B cell (primary cell): ENCODE measurements at regions not wholly inside any gene's neighbourhood (a gene's known extent, or its start where the extent isn't known, plus 50 kb on each side); places are given as distances from the start of the nearest gene placed in this dataset.

ENCODE experiments used
- ATAC-seq: fragments of 200-7000 bp; cut with Tn5 transposase; one replicate; pipeline ENCODE4 v1.10.0; 2021; ENCODE audit warnings: low read depth, mild to moderate bottlenecking, moderate number of reproducible peaks, moderate library complexity
- CTCF ChIA-PET: fragments of 350-600 bp; sonication (Branson Sonifier 250); formaldehyde crosslinking; loops from one replicate; lab custom pipeline; 2021; ENCODE audit warnings: antibody characterized with exemption, inconsistent platforms; lab: Charles Lee
- POLR2A ChIA-PET: fragments of 350-600 bp; sonication (Branson Sonifier 250); formaldehyde crosslinking; loops from one replicate; lab custom pipeline; 2021; ENCODE audit warnings: antibody characterized with exemption; lab: Charles Lee
- DNase-seq: peaks from one replicate; pipeline ENCODE4 v3.0.0; 2013
- H2AFZ ChIP-seq: 2 replicates; pipeline ENCODE4 v1.6.1; 2012; ENCODE audit warnings: mild to moderate bottlenecking, low read depth, low read length; ENCODE audit not compliant: insufficient read depth, poor library complexity, severe bottlenecking
- H3K27ac ChIP-seq, 2 donors: 1 replicate in 1 of 2; 2 replicates in 1 of 2; pipeline ENCODE4 v1.5.1; 2012 to 2013; ENCODE audit warnings: low read length in 2 of 2, mild to moderate bottlenecking in 2 of 2, moderate library complexity in 1 of 2
- H3K27me3 ChIP-seq, 4 experiments: fragments of 200-600 bp in 1 of 4; sonication (generic) in 1 of 4; replicated peaks in 1 of 4; 1 replicate in 2 of 4; 2 replicates in 2 of 4; pipeline versions ENCODE4 v1.6.1 to v1.7.0; 2013 to 2016; ENCODE audit warnings: low read length in 3 of 4, mild to moderate bottlenecking in 2 of 4, mixed read lengths in 1 of 4, moderate library complexity in 1 of 4; ENCODE audit not compliant: insufficient read depth in 4 of 4, control insufficient read depth in 3 of 4; ENCODE audit errors: control extremely low read depth in 1 of 4
- H3K36me3 ChIP-seq, 2 experiments: replicated peaks in 1 of 2; 1 replicate in 1 of 2; 2 replicates in 1 of 2; pipeline versions ENCODE4 v1.6.1 to v1.7.1; 2013; ENCODE audit warnings: low read length in 1 of 2; ENCODE audit not compliant: insufficient read depth in 2 of 2, control insufficient read depth in 1 of 2; ENCODE audit errors: control extremely low read depth in 1 of 2, extremely low read depth in 1 of 2
- H3K4me1 ChIP-seq, 2 donors: fragments of 200-600 bp in 1 of 2; sonication (generic) in 1 of 2; 1 replicate in 1 of 2; 2 replicates in 1 of 2; pipeline versions ENCODE4 v1.5.1 to v1.6.1; 2013 to 2017; ENCODE audit warnings: low read length in 2 of 2; ENCODE audit not compliant: control insufficient read depth in 2 of 2, insufficient read depth in 2 of 2
- H3K4me2 ChIP-seq: replicated peaks from 2 replicates; pipeline ENCODE3; 2012; ENCODE audit warnings: mild to moderate bottlenecking, low read depth, low read length; ENCODE audit not compliant: poor library complexity, severe bottlenecking
- H3K4me3 ChIP-seq, 5 experiments: fragments of 200-600 bp in 1 of 5; sonication (generic) in 1 of 5; 1 replicate in 3 of 5; 2 replicates in 2 of 5; pipeline versions ENCODE4 v1.5.1 to v1.7.0; 2011 to 2016; ENCODE audit warnings: low read length in 4 of 5, mild to moderate bottlenecking in 4 of 5, low read depth in 2 of 5, control low read depth in 1 of 5, moderate library complexity in 1 of 5; ENCODE audit not compliant: insufficient read depth in 1 of 5; ENCODE audit errors: control extremely low read depth in 1 of 5, extremely low read depth in 1 of 5
- H3K79me2 ChIP-seq: fragments of 200-600 bp; sonication (generic); one replicate; pipeline ENCODE4 v1.6.0; 2016; ENCODE audit warnings: low read length; ENCODE audit not compliant: control insufficient read depth, insufficient read depth
- H3K9ac ChIP-seq: fragments of 200-600 bp; sonication (generic); 2 replicates; pipeline ENCODE4 v1.6.1; 2017; ENCODE audit warnings: mild to moderate bottlenecking, low read length, moderate library complexity
- H3K9me3 ChIP-seq, 3 donors: one replicate each; pipeline versions ENCODE4 v1.6.1 to v1.7.1; 2013; ENCODE audit warnings: low read length in 2 of 3; ENCODE audit not compliant: control insufficient read depth in 2 of 3, insufficient read depth in 1 of 3; ENCODE audit errors: control extremely low read depth in 1 of 3
- H4K20me1 ChIP-seq: 2 replicates; pipeline ENCODE4 v1.6.0; 2012; ENCODE audit warnings: mild to moderate bottlenecking, low read length; ENCODE audit not compliant: insufficient read depth, control insufficient read depth, poor library complexity, severe bottlenecking
- H3K27ac Mint-ChIP-seq: one replicate; pipeline ENCODE4 v1.8.0; 2021; ENCODE audit warnings: mixed read lengths
- H3K27me3 Mint-ChIP-seq: one replicate; pipeline ENCODE4 v1.8.0; 2021; ENCODE audit warnings: mixed read lengths
- H3K4me1 Mint-ChIP-seq: one replicate; pipeline ENCODE4 v1.8.0; 2021; ENCODE audit warnings: mixed read lengths
- H3K4me3 Mint-ChIP-seq: one replicate; pipeline ENCODE4 v1.8.0; 2021; ENCODE audit warnings: mixed read lengths
- H3K9me3 Mint-ChIP-seq: one replicate; pipeline ENCODE4 v1.8.0; 2022; ENCODE audit warnings: mixed read lengths; ENCODE audit not compliant: insufficient read depth
- EZH2 ChIP-seq: IDR thresholded peaks from 2 replicates; pipeline ENCODE4 v1.6.1; 2012; ENCODE audit warnings: borderline replicate concordance, low read depth, mild to moderate bottlenecking, moderate library complexity, low read length; ENCODE audit not compliant: insufficient read depth, poor library complexity, severe bottlenecking
- WGBS: methylation state at CpG from one replicate; pipeline ENCODE4 v1.1.5; 2013; ENCODE audit warnings: missing lambda C conversion rate; ENCODE audit not compliant: insufficient coverage; 5-methylcytosine and 5-hydroxymethylcytosine counted together
- intact Hi-C: fragments of 100-400 bp; cut with micrococcal nuclease; formaldehyde crosslinking; loops from one replicate; pipeline ENCODE4 v1.10.0; 2022
- TF ChIP-seq, protein P1 (sequence below): fragments of 200-600 bp; IDR thresholded peaks from one replicate; pipeline ENCODE4 v1.8.0; 2022; ENCODE audit warnings: antibody characterized with exemption, mild to moderate bottlenecking

GRCh38 chr16:7017006-7017662 is 315.5 kb upstream of the RBFOX1 start:
- Histone ChIP-seq H3K9ac (no peak overlapping the region), H3K4me2 (no peak overlapping the region), H2AFZ (no peak overlapping the region), H3K27ac (no peak overlapping the region), H4K20me1 (no peaks in the 10 kb centered on the region), H3K36me3 (no peaks in the 10 kb centered on the region), H3K79me2 (no peaks in the 10 kb centered on the region), H3K4me3 (no peak overlapping the region), H3K27me3 (no peaks in the 10 kb centered on the region), H3K9me3 (peaks cover 0 to 6% (median 0%) of the 10 kb centered on the region in 3 donors), H3K4me1 (no peaks in the 10 kb centered on the region)
- Mint-ChIP-seq H3K27ac (no peak overlapping the region), H3K27me3 (no peaks in the 10 kb centered on the region), H3K4me1 (no peaks in the 10 kb centered on the region), H3K4me3 (no peak overlapping the region), H3K9me3 (peaks cover 3% of the 10 kb centered on the region)
- intact Hi-C loops, result no loop called here
- 93% methylated on average over 13 of the region's 15 CpGs for WGBS
- ATAC-seq (no peak), DNase-seq (no peak)
- ChIA-PET CTCF (no interaction called here), POLR2A (no interaction called here)
- TF ChIP-seq, protein P1, sequence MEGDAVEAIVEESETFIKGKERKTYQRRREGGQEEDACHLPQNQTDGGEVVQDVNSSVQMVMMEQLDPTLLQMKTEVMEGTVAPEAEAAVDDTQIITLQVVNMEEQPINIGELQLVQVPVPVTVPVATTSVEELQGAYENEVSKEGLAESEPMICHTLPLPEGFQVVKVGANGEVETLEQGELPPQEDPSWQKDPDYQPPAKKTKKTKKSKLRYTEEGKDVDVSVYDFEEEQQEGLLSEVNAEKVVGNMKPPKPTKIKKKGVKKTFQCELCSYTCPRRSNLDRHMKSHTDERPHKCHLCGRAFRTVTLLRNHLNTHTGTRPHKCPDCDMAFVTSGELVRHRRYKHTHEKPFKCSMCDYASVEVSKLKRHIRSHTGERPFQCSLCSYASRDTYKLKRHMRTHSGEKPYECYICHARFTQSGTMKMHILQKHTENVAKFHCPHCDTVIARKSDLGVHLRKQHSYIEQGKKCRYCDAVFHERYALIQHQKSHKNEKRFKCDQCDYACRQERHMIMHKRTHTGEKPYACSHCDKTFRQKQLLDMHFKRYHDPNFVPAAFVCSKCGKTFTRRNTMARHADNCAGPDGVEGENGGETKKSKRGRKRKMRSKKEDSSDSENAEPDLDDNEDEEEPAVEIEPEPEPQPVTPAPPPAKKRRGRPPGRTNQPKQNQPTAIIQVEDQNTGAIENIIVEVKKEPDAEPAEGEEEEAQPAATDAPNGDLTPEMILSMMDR, result no peak
- no peak for TF ChIP-seq EZH2

GRCh38 chr16:7014756-7015155 is 317.9 kb upstream of the RBFOX1 start:
- Histone ChIP-seq H3K4me2 (no peak overlapping the region), H4K20me1 (no peaks in the 10 kb centered on the region), H2AFZ (no peak overlapping the region), H3K9me3 (peaks cover 0 to 3% (median 0%) of the 10 kb centered on the region in 3 donors), H3K4me3 (no peak overlapping the region), H3K4me1 (no peaks in the 10 kb centered on the region), H3K27me3 (no peaks in the 10 kb centered on the region), H3K36me3 (no peaks in the 10 kb centered on the region), H3K79me2 (no peaks in the 10 kb centered on the region), H3K9ac (no peak overlapping the region), H3K27ac (no peak overlapping the region)
- intact Hi-C loops, result no loop called here
- TF ChIP-seq, protein P1, result no peak
- TF ChIP-seq EZH2, result no peak
- H3K4me1 Mint-ChIP-seq, result no peaks in the 10 kb centered on the region
- DNase-seq, result no peak
- H3K27me3 Mint-ChIP-seq, result no peaks in the 10 kb centered on the region
- no peak for ATAC-seq
- no peak overlapping the region for H3K4me3 Mint-ChIP-seq
- ChIA-PET CTCF (no interaction called here), POLR2A (no interaction called here)
- peaks cover 9% of the 10 kb centered on the region for H3K9me3 Mint-ChIP-seq
- WGBS, result 84% methylated on average over 6 of the region's 6 CpGs
- H3K27ac Mint-ChIP-seq, result no peak overlapping the region
